HG03060 (cell line): ENCODE measurements at regions not wholly inside any gene's neighbourhood (a gene's known extent, or its start where the extent isn't known, plus 50 kb on each side); places are given as distances from the start of the nearest gene placed in this dataset.

Source experiments
- ATAC-seq: cut with Tn5 transposase; IDR thresholded peaks from one replicate; pipeline ENCODE4 v1.9.1; 2021; ENCODE audit warnings: low read depth, moderate number of reproducible peaks; ENCODE audit not compliant: unreplicated experiment

GRCh38 chr6:8549074-8549790 is 113.9 kb upstream of the SLC35B3 start:
- no peak for ATAC-seq

GRCh38 chr6:8546496-8546895 is 111.2 kb upstream of the SLC35B3 start:
- ATAC-seq, result no peak

- no peak for ATAC-seq
Measured at GRCh38 chr6:8545336-8545735, 110.0 kb upstream of the SLC35B3 start.

GRCh38 chr6:8543714-8544113 is 108.4 kb upstream of the SLC35B3 start:
- no peak for ATAC-seq

GRCh38 chr6:8539453-8539852 is 104.1 kb upstream of the SLC35B3 start:
- no peak for ATAC-seq

- no peak for ATAC-seq
Measured at GRCh38 chr6:8536122-8536521, 100.8 kb upstream of the SLC35B3 start.

- no peak for ATAC-seq
Measured at GRCh38 chr6:8535519-8535918, 100.2 kb upstream of the SLC35B3 start.

- no peak for ATAC-seq
Measured at GRCh38 chr6:8530785-8531435, 95.6 kb upstream of the SLC35B3 start.

- ATAC-seq, result no peak
Measured at GRCh38 chr6:8529250-8529649, 93.9 kb upstream of the SLC35B3 start.

- ATAC-seq, result no peak
Measured at GRCh38 chr6:8527818-8528217, 92.5 kb upstream of the SLC35B3 start.

GRCh38 chr6:8526624-8527023 is 91.3 kb upstream of the SLC35B3 start:
- ATAC-seq, result no peak

GRCh38 chr6:8525370-8525769 is 90.0 kb upstream of the SLC35B3 start:
- ATAC-seq, result no peak

- ATAC-seq, result no peak
Measured at GRCh38 chr6:8513174-8513573, 77.8 kb upstream of the SLC35B3 start.

- ATAC-seq, result no peak
Measured at GRCh38 chr6:8507286-8507685, 71.9 kb upstream of the SLC35B3 start.

- ATAC-seq, result no peak
Measured at GRCh38 chr6:8506126-8506525, 70.8 kb upstream of the SLC35B3 start.

- ATAC-seq, result no peak
Measured at GRCh38 chr6:8499540-8499939, 64.2 kb upstream of the SLC35B3 start.

- no peak for ATAC-seq
Measured at GRCh38 chr6:8494730-8495129, 59.4 kb upstream of the SLC35B3 start.

GRCh38 chr6:8492536-8493133 is 57.3 kb upstream of the SLC35B3 start:
- ATAC-seq, result no peak
